Skeletal muscle tissue (tissue), 3 donors: ENCODE measurements at regions not wholly inside any gene's neighbourhood (a gene's known extent, or its start where the extent isn't known, plus 50 kb on each side); places are given as distances from the start of the nearest gene placed in this dataset.

Experiments
- H3K27ac ChIP-seq: one replicate; pipeline ENCODE4 v1.7.0; 2013; ENCODE audit warnings: mild to moderate bottlenecking, low read depth, low read length, inconsistent platforms
- H3K27me3 ChIP-seq, 3 donors: one replicate each; pipeline ENCODE4 v1.7.0; 2013; ENCODE audit warnings: low read length in 3 of 3; ENCODE audit not compliant: control insufficient read depth in 3 of 3, insufficient read depth in 3 of 3
- H3K36me3 ChIP-seq, 3 donors: one replicate each; pipeline ENCODE4 v1.7.0; 2013; ENCODE audit warnings: low read length in 3 of 3; ENCODE audit not compliant: control insufficient read depth in 3 of 3, insufficient read depth in 3 of 3
- H3K4me1 ChIP-seq, 3 donors: one replicate each; pipeline ENCODE4 v1.7.0; 2013; ENCODE audit warnings: low read length in 3 of 3, mild to moderate bottlenecking in 3 of 3; ENCODE audit not compliant: control insufficient read depth in 3 of 3, insufficient read depth in 3 of 3
- H3K4me3 ChIP-seq, 3 donors: one replicate each; pipeline ENCODE4 v1.7.0; 2013; ENCODE audit warnings: low read length in 3 of 3
- H3K9ac ChIP-seq, 3 donors: one replicate each; pipeline ENCODE4 v1.7.0; 2013; ENCODE audit warnings: low read length in 3 of 3, mild to moderate bottlenecking in 3 of 3, moderate library complexity in 2 of 3, low read depth in 1 of 3
- H3K9me3 ChIP-seq, 3 donors: one replicate each; pipeline ENCODE4 v1.7.0; 2013; ENCODE audit warnings: low read length in 3 of 3; ENCODE audit not compliant: control insufficient read depth in 3 of 3
- donor health status: Osteomylitis.

DNA sequence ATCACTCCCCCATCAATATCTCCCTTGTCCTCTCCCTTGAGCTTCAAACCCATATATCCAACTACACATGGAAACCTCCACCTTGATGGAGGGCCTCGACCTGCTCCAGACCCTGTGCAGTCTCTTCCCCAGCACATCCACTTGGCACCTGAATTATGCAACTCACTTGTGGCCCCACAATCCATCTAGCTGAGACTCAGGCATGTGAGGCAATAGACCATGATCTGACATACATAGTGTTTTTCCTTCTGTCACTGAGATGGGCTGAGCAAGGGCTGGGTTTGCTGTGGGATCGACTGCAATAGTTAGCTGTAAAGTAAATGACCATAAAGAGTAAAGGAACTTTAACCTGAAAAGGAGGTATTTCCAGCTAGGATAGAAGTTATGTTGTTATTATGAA is 172.9 kb upstream of the RAD23B start:
- H3K27ac ChIP-seq: no peak overlapping the region
- H3K27me3 ChIP-seq: no peaks in the 10 kb centered on the region
- H3K9ac ChIP-seq: no peak overlapping the region
- H3K9me3 ChIP-seq: no peaks in the 10 kb centered on the region
- peaks cover 4 to 25% (median 18%) of the 10 kb centered on the region in 3 donors for H3K4me1 ChIP-seq
- no peaks in the 10 kb centered on the region for H3K36me3 ChIP-seq
- no peak overlapping the region for H3K4me3 ChIP-seq

DNA sequence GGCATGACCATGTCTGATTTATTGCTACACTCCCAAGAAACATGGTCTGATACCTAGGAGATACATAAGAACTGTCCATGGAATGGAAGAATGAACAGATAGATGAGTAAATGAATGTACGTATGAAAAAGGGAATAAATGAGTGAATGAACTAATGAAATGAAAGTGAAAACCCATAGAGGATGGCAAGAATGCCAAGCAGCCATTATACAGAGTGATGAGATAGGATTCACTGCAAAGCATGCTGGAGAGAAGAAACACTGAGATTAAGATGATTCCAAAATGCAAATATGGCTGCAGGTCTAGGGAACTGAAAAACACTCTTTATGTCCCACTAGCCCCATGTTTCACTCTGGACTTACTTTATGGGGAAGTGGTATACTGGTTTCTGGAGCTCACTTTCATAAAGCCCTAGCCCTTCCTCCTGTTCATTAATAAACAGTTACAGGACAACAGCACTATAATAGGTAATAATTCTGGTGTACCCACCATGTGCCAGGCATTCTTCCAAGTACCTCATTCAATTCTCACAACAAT is 170.3 kb upstream of the RAD23B start:
- H3K27ac ChIP-seq: no peak overlapping the region
- H3K4me3 ChIP-seq: no peak overlapping the region
- no peak overlapping the region for H3K9ac ChIP-seq
- peaks cover 0 to 10% (median 4%) of the 10 kb centered on the region in 3 donors for H3K4me1 ChIP-seq
- H3K36me3 ChIP-seq: no peaks in the 10 kb centered on the region
- no peaks in the 10 kb centered on the region for H3K9me3 ChIP-seq
- no peaks in the 10 kb centered on the region for H3K27me3 ChIP-seq

DNA sequence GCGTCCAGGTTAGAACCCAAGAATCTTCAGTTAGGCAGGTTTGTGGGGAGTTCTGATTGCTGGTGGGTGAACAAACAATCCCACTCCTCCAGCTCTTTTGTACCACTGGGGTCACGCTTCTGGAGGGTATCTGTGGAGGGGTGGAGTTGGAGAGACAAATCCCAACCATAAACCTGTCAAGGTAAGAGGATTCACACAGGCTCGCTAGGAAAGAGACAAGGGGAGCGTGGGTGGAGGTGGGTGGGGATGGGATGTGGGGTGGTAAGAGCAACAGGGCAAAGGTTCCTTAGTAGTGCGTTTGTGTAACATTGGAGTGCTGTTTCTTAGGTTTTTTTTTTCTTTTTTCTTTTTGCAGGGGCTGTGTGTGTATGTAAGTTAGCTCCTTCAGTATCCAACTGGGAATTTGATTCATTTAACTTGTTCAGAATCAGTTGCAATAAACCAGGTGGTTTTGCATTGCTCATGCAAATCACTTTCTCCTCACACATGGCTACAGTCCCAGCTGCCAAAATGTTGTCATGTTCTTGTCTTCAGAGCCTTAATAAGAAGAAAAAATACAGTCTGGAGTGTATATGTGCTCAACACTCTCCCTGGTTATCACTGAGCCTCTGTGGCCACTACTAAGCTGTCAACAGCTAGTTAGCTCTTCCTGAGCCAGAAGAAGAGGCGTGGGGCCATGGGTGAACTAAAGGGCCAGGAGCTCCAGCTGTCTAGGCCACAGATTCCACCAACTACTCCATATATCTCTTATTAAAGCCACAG is 164.0 kb upstream of the RAD23B start:
- Histone ChIP-seq H3K9me3 (no peaks in the 10 kb centered on the region), H3K27ac (no peak overlapping the region), H3K36me3 (no peaks in the 10 kb centered on the region), H3K27me3 (no peaks in the 10 kb centered on the region), H3K4me1 (peaks cover 0 to 8% (median 4%) of the 10 kb centered on the region in 3 donors), H3K9ac (no peak overlapping the region), H3K4me3 (no peak overlapping the region)

DNA sequence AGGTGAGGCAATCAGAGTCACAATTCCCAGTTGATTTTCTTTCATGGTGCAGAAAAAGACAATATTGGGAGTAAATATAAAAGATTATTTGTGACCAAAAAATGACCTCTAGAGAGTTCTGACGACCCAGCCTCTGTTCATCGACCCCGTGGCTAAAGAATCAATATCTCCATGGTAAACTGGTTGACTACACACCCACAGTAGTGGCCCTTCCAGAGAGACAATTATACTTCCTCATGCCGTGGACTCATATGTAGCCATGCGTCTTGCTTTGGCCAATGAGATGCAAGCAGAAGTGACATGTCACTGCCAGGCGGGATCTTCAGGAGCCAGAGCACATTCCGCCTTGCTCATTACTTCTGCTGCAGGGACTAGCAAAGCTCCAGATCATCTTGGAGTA is 163.3 kb upstream of the RAD23B start:
- Histone ChIP-seq H3K27ac (no peak overlapping the region), H3K4me3 (no peak overlapping the region), H3K36me3 (no peaks in the 10 kb centered on the region), H3K27me3 (no peaks in the 10 kb centered on the region), H3K9ac (no peak overlapping the region), H3K9me3 (no peaks in the 10 kb centered on the region), H3K4me1 (peaks cover 0 to 8% (median 4%) of the 10 kb centered on the region in 3 donors)

DNA sequence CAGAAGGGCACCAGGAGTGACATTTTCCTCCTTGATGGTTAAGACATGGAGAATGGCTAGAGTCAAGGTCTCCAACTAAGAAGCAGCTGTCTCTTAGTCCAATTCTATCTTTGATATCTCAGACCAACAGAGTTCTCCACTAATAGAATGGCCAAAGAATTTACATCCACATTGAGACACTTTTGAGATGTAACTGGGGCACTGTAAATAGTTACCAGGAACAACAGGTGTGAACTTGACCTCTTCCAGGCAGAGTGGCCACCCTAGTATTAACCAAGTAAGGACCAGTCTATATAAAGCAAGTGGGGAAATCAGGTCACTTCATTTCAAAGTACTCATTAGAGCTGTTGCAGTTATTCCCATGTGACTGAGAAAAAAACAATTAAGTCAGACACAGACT is 159.7 kb upstream of the RAD23B start:
- H3K27me3 ChIP-seq: no peaks in the 10 kb centered on the region
- H3K9me3 ChIP-seq: no peaks in the 10 kb centered on the region
- no peaks in the 10 kb centered on the region for H3K36me3 ChIP-seq
- H3K4me1 ChIP-seq: peaks cover 0 to 8% (median 4%) of the 10 kb centered on the region in 3 donors
- no peak overlapping the region for H3K27ac ChIP-seq
- H3K4me3 ChIP-seq: no peak overlapping the region
- H3K9ac ChIP-seq: no peak overlapping the region

GRCh38 chr9:107127608-107128007 is 155.5 kb upstream of the RAD23B start:
- H3K27ac ChIP-seq: no peak overlapping the region
- H3K27me3 ChIP-seq: no peaks in the 10 kb centered on the region
- no peaks in the 10 kb centered on the region for H3K36me3 ChIP-seq
- no peaks in the 10 kb centered on the region for H3K9me3 ChIP-seq
- H3K4me1 ChIP-seq: peaks cover 0 to 13% (median 10%) of the 10 kb centered on the region in 3 donors
- no peak overlapping the region for H3K9ac ChIP-seq
- H3K4me3 ChIP-seq: no peak overlapping the region

- no peak overlapping the region for H3K27ac ChIP-seq
- H3K27me3 ChIP-seq: no peaks in the 10 kb centered on the region
- H3K4me3 ChIP-seq: no peak overlapping the region
- H3K9ac ChIP-seq: peak overlapping the region in 2 of 3 donors; percentile 28 to 43
- peaks cover 0 to 7% (median 5%) of the 10 kb centered on the region in 3 donors for H3K4me1 ChIP-seq
- H3K36me3 ChIP-seq: no peaks in the 10 kb centered on the region
- H3K9me3 ChIP-seq: no peaks in the 10 kb centered on the region
Observed at GRCh38 chr9:107131108-107131799, 151.8 kb upstream of the RAD23B start.

DNA sequence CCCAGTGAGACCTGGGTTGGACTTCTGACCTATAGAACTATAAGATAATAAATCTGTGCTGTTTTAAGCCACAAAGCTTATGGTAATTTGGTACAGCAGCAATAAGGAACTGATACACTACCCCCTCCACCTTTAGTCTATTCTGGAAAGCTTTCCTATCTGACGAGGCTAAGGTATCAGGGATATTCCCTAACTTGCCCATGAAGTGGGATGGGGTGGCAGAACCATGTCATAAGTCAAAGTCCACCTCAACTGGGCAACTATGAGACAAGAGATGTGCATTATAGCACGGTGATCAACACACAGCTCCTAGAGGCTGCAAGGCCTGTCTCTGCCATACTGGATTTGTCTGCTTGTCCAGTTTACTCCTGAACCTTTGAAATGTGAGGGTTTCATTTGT is 146.8 kb upstream of the RAD23B start:
- Histone ChIP-seq H3K4me3 (no peak overlapping the region), H3K36me3 (no peaks in the 10 kb centered on the region), H3K27ac (no peak overlapping the region), H3K27me3 (no peaks in the 10 kb centered on the region), H3K9ac (no peak overlapping the region), H3K9me3 (no peaks in the 10 kb centered on the region), H3K4me1 (peaks cover 0 to 7% (median under 1%) of the 10 kb centered on the region in 3 donors)

GRCh38 chr9:107137495-107138202 is 145.4 kb upstream of the RAD23B start:
- no peak overlapping the region for H3K4me3 ChIP-seq
- no peaks in the 10 kb centered on the region for H3K36me3 ChIP-seq
- H3K9me3 ChIP-seq: no peaks in the 10 kb centered on the region
- peaks cover 3 to 12% (median 4%) of the 10 kb centered on the region in 3 donors for H3K4me1 ChIP-seq
- no peaks in the 10 kb centered on the region for H3K27me3 ChIP-seq
- H3K27ac ChIP-seq: no peak overlapping the region
- H3K9ac ChIP-seq: no peak overlapping the region
